ENCODE measurements at regions not wholly inside any gene's neighbourhood (a gene's known extent, or its start where the extent isn't known, plus 50 kb on each side); places are given as distances from the start of the nearest gene placed in this dataset.

DNA sequence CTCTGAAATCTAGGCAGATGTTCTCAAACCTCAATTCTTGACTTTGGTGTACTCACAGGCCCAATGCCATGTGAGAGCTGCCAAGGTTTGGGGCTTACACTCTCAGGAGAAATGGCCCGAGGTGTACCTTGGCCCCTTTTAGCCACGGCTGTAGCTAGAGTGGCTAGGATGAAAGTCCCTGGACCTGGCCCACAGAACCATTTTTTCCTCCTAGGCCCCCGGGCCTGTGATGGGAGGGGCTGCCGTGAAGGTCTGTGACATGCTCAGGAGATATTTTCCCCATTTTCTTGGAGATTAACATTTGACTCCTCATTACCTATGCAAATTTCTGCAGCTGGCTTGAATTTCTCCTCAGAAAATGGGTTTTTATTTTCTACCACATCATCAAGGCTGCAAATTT lies 1296.5 kb downstream of the MAT2B start:
- DNase-seq (ENCODE audit: extremely low read depth, low read depth) = no peak
- TF ChIP-seq, protein P1, sequence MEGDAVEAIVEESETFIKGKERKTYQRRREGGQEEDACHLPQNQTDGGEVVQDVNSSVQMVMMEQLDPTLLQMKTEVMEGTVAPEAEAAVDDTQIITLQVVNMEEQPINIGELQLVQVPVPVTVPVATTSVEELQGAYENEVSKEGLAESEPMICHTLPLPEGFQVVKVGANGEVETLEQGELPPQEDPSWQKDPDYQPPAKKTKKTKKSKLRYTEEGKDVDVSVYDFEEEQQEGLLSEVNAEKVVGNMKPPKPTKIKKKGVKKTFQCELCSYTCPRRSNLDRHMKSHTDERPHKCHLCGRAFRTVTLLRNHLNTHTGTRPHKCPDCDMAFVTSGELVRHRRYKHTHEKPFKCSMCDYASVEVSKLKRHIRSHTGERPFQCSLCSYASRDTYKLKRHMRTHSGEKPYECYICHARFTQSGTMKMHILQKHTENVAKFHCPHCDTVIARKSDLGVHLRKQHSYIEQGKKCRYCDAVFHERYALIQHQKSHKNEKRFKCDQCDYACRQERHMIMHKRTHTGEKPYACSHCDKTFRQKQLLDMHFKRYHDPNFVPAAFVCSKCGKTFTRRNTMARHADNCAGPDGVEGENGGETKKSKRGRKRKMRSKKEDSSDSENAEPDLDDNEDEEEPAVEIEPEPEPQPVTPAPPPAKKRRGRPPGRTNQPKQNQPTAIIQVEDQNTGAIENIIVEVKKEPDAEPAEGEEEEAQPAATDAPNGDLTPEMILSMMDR (IDR thresholded peaks at IDR 0.05; ENCODE audit: low read depth, low read length, missing control alignments) = no peak
- H3K4me3 ChIP-seq (replicated peaks; ENCODE audit: low read depth, low read length) = no peak overlapping the region

DNA sequence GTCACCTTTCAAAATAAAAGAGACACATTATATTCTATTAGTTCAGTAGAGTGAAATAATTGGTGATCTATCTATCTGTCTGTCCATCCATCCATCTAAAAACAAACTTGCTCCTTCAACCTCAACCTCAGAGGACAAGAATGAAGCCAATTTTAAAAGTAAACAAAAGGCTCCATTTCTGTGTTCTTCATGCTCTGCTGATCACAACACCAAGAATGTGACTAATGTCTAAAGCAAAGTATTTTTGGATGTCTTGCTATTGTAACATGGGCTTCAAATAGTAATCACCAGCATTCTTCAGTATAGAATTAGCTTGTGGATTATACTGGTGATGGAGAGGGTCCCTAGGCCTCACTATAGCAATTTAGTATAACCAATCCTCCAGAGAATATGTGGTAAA lies 1304.4 kb downstream of the MAT2B start:
- DNase-seq (ENCODE audit: extremely low read depth, low read depth) = no peak
- H3K4me3 ChIP-seq (replicated peaks; ENCODE audit: low read depth, low read length) = no peak overlapping the region
- TF ChIP-seq, protein P1 (IDR thresholded peaks at IDR 0.05; ENCODE audit: low read depth, low read length, missing control alignments) = no peak

DNA sequence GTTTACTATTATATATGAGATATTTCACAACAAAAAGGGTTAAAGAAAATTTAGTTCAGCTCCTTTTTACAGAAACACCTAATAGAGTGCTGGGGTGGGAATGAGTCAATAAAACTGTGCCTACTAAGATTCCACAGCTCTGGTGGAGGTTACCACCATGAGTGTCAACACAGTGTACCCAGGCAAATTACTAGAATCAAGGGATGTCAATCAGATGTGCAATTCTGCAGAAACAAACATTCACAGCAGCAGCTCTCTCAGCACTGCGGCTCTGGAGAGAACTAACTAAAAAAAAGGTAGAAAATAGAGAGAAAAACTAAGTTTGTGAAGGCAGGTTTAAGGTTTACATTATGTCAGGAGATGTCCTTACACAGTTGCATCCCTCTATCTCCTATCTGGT lies 1313.0 kb downstream of the MAT2B start:
- TF ChIP-seq, protein P1 (IDR thresholded peaks at IDR 0.05; ENCODE audit: low read depth, low read length, missing control alignments) = no peak
- no peak overlapping the region for H3K4me3 ChIP-seq (replicated peaks; ENCODE audit: low read depth, low read length)
- DNase-seq (ENCODE audit: extremely low read depth, low read depth) = no peak

DNA sequence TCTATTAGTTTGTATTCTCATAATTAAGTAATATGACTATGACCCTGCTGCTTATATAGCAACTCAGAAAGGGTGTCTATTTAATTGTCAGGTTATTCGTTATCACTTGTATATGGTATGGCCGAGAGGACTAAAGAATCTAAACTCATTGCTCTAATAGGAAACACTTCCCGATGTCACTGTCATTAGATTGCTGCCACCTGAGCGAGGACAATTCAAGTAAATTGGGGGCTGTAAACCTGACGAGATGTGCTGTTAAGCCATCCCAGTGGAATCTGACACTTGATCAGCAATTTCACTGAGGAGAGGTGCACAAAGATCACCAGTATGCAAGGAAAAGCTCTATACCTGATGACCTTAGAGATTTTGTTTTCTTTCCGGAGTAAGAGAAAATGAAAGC lies 1319.3 kb downstream of the MAT2B start:
- no peak for DNase-seq (ENCODE audit: extremely low read depth, low read depth)
- no peak overlapping the region for H3K4me3 ChIP-seq (replicated peaks; ENCODE audit: low read depth, low read length)
- TF ChIP-seq, protein P1 (IDR thresholded peaks at IDR 0.05; ENCODE audit: low read depth, low read length, missing control alignments) = no peak

DNA sequence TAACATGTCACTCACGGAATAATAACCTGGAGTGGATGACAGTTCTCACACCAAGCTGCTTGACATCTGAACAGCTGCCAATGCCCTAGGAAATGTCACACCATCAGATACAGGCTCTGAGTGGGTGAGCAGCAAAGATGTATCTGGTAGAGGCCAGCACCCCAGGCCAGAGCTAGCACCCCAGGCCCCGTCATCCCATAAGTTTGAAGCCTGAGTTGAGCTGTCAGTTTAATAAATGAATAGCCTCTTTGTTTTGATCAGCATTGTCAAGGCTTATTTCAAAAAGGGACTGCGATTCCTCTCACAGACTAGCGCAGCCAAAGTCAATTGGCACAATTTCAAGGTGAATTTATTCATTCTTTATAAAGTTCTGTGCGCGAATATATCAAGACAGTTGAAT lies 1327.1 kb downstream of the MAT2B start:
- DNase-seq (ENCODE audit: extremely low read depth, low read depth) = no peak
- TF ChIP-seq, protein P1 (IDR thresholded peaks at IDR 0.05; ENCODE audit: low read depth, low read length, missing control alignments) = no peak
- no peak overlapping the region for H3K4me3 ChIP-seq (replicated peaks; ENCODE audit: low read depth, low read length)

DNA sequence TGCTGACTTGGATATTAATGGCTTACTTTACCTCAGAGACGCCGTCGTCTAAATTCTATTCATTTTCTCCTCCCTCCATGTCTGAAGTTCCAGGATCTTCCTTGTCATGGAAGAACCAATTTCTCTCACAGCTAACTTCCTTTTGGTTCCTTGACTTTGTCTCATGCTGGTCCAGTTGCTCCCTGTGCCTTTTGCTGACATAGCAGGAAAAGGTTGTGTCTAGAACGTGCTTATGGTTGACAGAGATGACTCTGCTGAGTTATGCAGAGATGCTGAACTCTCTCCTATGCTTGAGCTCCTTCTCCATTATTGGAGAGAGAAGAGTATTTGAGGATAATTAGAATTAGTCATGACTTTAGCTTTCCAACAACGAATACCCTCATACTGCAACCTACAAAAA lies 1338.9 kb downstream of the MAT2B start:
- TF ChIP-seq, protein P1 (IDR thresholded peaks at IDR 0.05; ENCODE audit: low read depth, low read length, missing control alignments) = no peak
- no peak for DNase-seq (ENCODE audit: extremely low read depth, low read depth)
- H3K4me3 ChIP-seq (replicated peaks; ENCODE audit: low read depth, low read length) = no peak overlapping the region

DNA sequence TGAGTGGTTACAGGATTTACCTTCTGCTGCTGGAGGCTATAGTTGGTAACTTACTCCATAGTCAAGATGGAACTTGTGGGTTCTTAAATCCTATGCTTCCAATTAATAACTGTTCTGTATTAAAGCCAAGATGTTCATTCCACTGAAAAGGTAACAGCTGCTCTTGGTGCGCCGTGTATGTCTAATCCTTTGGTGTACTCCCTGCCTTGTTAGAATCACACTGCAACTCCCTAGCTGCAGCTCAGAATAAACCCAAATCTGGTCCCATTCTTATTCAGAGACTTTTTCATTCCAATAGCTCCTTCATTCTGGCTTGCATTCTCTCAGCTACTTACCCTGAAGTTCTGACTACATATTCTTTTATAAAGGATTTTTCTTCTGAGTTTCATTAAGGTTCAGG lies 1355.5 kb downstream of the MAT2B start:
- TF ChIP-seq, protein P1 (IDR thresholded peaks at IDR 0.05; ENCODE audit: low read depth, low read length, missing control alignments) = no peak
- no peak overlapping the region for H3K4me3 ChIP-seq (replicated peaks; ENCODE audit: low read depth, low read length)
- no peak for DNase-seq (ENCODE audit: extremely low read depth, low read depth)
